ENCODE measurements at regions not wholly inside any gene's neighbourhood (a gene's known extent, or its start where the extent isn't known, plus 50 kb on each side); places are given as distances from the start of the nearest gene placed in this dataset.

DNA sequence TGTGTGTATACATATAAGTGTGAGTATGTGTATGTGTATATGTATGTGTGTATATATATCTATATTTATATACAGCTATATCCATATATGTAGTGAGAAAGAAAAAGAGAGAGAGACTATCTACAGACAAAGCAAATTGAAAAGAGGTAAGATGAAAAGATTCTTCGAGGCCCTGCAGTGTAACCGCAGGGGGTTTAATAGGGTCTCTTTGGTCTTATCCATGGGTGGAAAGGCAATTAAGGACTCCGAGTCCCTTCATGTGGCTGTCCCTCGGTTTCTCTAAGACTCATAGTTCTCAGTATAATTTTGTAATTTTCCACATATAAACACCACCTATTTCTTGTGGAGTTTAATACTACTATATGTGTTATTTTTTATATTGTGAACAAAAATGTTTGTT is 50.6 kb upstream of the JAZF1 start:
- no peak for DNase-seq

- no peak for DNase-seq
These were observed 56.0 kb upstream of the JAZF1 start for GRCh38 chr7:28236560-28236959.

DNA sequence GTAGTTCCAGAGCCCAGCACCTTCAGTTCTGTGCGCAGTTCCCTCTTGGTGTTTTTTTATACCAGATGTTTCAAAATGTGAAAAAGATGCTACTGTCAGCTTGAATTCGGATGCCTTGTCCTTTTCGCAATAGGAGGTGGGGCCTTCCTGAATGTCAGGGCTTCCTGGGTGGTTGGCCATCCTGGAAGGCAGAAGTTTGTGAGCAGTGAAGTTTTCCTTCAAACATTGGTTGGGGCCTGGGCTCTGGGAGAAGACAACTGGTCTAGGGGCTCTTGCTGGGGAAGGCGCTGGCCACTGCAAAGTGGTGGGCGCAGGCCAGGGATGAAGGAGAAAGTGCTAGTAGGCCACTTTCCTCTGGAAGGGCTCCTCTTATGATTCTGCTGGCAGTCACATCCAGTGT is 56.8 kb upstream of the JAZF1 start:
- DNase-seq: no peak

- peak; percentile 31 for DNase-seq
These were observed 59.2 kb upstream of the JAZF1 start for GRCh38 chr7:28239823-28240204.

DNA sequence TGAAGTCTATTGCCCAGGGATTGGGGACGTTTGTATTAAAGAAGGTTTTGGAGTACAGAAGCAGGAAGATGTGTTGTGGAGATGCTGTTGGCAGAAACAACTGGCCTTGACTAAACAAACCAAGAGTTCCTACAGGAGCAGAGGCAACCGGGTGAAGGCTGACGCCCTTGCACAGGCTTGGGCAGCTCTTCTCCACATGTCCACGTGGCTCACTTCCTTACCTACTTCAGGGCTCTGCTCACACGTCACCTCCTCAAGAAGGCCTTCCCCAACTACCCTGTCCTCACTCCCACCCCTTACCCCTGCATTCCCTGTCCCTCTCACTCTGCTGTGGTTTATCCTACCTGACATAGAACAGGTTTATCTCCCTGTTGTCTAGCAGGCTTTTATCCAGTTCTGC is 59.9 kb upstream of the JAZF1 start:
- DNase-seq: no peak

DNA sequence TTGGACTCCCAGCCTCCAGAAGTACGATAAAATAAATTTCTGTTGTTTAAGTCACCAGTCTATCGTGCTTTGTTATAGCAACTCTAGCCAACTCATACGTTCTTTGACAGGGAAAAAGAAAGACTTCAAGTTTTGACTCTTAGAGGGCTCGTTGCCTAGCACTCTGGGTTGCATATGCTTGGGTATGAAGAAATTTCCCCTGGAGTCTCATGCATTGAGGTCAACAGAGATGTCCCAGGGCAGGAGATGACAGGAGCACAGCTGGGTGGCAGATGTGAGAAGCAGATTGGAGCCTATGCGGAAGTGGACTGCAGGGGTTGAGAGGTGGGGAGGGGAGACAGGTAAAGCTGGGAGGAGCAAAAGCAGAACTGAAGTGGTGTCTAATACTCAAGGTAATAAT is 63.3 kb upstream of the JAZF1 start:
- no peak for DNase-seq

GRCh38 chr7:28245123-28245878 is 64.7 kb upstream of the JAZF1 start:
- no peak for DNase-seq

DNA sequence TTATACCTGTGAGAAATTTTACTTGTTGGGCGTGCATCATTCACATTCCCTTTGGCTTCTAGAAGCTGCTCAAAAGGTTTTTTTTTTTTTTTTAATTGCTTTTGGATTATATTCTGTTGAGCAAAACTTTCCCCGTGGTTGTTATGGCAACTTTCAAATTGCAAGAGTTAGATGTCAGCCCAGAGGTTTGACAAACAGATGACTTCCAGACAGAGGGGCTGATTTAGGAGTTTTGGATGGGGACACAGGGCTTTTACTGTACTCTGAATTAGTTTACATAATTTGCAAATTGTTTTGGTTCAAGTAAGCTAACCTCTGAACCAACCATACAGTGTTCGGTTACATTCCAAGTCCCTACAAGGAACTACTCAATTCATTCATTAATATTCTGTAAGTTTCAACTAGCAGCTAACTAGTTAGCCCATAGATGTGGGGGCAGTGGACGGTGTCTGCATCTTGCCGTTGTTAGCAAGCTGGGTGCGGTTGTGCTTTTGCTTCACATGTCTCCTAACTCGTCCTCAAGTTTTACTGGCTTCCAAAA is 66.4 kb upstream of the JAZF1 start:
- no peak for DNase-seq

DNA sequence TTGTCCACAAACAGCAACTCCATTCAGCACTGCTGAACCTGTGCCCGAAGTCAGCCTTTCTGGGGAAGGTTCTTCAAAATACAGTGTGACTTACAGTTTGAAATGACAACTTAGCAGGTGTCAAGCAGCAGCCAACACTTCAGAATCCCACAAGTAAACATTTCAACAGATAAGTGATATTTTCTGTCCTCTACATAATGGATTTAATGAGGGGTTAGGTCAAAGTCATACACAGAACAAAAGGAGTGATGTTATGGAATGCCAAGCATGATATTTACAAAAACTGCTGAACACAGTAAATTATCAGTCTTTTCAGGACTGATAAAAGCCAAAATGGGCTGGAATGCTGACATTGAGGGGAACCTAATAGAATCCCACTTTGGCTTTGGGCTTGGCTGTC is 77.6 kb upstream of the JAZF1 start:
- DNase-seq: no peak

DNA sequence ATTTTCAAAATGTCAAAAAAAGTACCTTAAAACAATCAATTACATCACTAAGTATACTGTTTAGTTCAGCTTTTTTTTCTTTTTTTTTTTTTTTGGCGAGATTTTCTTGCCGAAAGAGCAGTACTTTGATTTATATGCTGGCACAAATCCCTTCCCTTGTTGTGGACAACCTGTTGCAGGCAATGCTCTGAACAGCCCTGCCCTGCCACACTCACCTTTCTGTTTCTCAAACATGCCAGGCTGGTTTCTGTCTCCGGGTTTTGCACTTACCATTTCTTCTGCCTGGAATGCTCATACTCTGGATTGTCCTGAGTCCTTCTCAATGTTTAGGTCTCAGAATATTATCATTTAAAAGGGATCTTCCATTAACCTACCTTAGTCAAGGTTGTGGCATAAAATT is 80.4 kb upstream of the JAZF1 start:
- DNase-seq: no peak

GRCh38 chr7:28263622-28264271 is 83.2 kb upstream of the JAZF1 start:
- no peak for DNase-seq

GRCh38 chr7:28266402-28266801 is 85.8 kb upstream of the JAZF1 start:
- no peak for DNase-seq

- no peak for DNase-seq
These were observed 86.4 kb upstream of the JAZF1 start for GRCh38 chr7:28267012-28267411.

DNA sequence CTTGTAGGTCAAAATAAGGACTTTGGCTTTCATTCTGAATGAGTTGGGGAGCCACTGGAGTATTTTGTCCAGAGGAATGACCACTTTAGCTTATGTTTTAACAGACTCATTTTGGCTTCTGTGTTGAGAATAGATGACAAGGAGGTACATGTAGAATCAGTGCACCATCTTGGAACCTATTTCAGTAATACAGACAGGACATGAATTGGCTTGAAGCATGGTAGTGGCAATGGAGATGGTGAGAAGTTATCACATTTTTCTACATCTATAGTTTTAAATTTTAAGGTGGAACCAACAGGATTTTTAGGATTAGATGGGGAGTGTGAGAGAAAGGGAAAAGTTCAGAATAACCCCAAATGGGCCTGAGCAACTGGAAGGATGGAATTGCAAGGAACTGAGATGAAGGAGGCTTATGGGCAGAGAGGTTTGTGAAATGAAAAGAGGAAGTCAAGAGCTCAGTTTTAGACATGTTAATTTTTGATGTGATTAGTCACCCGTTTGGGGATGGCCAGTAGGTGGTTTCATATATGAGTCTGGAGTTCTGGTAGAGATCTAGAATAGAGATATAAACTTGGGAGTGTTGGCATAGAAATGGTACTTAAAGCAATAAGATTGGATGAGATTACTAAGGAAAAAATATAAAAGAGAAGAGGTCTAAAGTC is 89.2 kb upstream of the JAZF1 start:
- no peak for DNase-seq

- DNase-seq: no peak
These were observed 89.9 kb upstream of the JAZF1 start for GRCh38 chr7:28270536-28270935.

DNA sequence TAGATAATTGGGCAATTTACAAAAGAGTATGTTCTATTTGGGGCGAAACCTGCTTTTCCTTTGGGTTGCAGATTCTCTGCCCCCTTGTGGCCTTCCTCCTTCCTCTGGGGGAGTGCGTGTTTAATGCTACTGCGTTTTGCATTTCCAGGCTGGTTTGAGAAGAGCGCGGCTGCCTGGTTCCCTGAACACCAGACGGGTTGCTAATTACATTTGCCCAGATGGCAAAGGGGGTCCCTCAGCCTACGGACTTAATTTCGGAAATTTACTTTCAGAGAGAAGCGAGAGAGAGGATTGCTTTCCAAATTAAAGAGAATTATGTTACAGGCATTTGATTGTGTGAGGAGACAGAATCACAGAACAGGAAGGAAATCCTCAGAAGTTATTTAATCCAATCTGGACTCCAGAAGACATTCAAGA is 91.9 kb upstream of the JAZF1 start:
- no peak for DNase-seq

GRCh38 chr7:28276298-28276697 is 95.7 kb upstream of the JAZF1 start:
- DNase-seq: no peak

DNA sequence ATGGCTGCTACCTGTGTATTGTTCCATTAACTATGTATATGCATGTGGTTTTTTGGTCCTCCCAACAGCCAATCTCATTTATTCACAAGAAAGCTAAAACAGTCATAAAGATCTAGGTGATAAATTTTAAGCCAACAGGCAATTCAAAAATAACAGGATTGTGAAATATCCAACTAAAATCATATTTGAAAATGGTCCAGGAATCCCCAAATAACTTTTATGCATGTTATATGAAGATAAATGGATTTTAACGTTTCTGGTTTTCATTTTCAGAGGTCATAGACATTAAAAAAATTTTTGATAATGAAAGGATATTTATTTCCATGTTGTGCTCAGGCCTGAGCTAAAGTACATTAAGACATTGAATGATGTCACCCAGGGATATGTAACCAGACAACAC is 96.8 kb upstream of the JAZF1 start:
- DNase-seq: no peak

GRCh38 chr7:28277958-28278357 is 97.4 kb upstream of the JAZF1 start:
- no peak for DNase-seq

DNA sequence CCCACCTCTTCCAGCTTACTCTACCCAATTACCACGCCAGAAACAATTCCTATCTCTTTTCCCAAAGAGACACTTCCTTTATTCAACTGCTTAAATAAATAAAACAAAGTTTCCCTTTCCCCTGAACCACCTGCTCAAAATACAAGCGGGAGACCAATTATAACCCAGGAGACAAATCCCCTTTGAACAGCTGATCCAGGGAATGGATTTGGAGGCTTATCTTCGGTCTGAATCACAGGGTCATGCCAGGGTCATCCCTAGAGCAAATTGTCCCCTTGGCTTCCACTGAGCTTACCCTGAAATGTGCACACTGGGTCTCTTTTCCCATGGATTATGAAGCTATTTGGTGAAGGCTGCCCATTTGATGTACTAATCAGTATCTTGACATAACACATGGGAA is 99.9 kb upstream of the JAZF1 start:
- DNase-seq: no peak

DNA sequence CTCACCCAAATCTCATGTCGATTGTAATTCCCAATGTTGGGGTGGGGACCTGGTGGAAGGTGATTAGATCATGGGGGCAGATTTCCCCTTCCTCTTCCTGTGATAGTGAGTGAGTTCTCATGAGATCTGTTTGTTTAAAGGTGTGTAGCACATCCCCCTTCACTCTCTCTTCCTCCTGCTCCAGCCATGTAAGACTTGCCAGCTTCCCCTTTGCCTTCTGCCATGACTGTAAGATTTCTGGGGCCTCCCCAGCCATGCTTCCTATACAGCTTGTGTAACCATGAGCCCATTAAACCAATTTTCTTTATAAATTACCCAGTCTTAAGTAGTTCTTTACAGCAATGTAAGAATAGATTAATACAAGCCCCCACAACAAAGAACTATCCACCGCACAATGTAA is 109.9 kb upstream of the JAZF1 start:
- no peak for DNase-seq

GRCh38 chr7:28291559-28291958 is 111.0 kb upstream of the JAZF1 start:
- DNase-seq: no peak

DNA sequence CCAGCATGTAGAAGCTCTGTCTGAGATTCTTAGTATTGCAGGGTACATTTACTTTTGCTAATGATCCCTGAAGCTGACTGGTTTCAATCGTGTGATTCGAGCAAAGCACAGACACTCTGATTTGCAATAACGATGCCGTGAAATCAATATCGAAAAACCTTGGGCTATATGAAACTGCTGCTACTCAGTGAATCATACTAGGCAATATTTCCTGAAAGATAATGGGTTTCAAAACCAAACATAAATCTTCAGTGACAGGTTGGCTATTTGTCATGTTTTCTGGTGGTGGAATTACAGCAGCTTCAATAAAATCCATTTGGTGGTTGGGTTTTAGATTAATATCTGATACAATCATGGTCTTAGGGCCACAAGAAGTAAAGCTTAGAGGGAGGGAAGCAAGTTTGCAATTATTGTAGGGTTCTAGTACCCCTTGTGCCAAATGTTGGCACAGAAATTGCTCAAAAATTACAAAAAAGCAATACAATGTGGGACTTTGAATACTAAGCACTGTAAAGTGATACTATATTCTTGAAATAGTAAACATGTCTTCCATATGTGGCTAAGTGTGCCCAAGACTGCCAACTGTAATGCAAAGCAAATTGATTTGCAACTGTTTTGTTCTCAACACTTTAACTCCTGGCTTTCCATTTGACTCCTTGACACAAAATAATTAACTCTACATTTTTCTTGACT is 112.4 kb upstream of the JAZF1 start:
- peak; percentile 83 for DNase-seq

- DNase-seq: no peak
These were observed 112.9 kb upstream of the JAZF1 start for GRCh38 chr7:28293527-28293835.
